GM12878 (cell line): ENCODE measurements at regions not wholly inside any gene's neighbourhood (a gene's known extent, or its start where the extent isn't known, plus 50 kb on each side); places are given as distances from the start of the nearest gene placed in this dataset.

Experiments used
- ATAC-seq: fragments of 200-7000 bp; cut with Tn5 transposase; 3 replicates; pipeline ENCODE4 v1.9.1; 2020; ENCODE audit warnings: mild to moderate bottlenecking, moderate library complexity
- BruUV-seq: library from RNA; stranded (reverse); fragments of 400-500 nt; replicated peaks from 2 replicates; lab custom pipeline; 2021; lab: Mats Ljungman, UMichigan
- CTCF ChIA-PET: fragments of 300-600 bp; sonication (Branson Sonifier 250); formaldehyde crosslinking; extraction: SDS; loops from one replicate; lab custom pipeline; 2021; ENCODE audit warnings: inconsistent platforms; lab: Yijun Ruan, JAX
- POLR2A ChIA-PET: fragments of 350-600 bp; formaldehyde crosslinking; extraction: SDS; loops from one replicate; lab custom pipeline; 2021; ENCODE audit warnings: inconsistent platforms; lab: Charles Lee
- RAD21 ChIA-PET: fragments of 300-600 bp; sonication (Branson Sonifier 250); formaldehyde crosslinking; loops from one replicate; lab custom pipeline; 2023; ENCODE audit warnings: antibody characterized with exemption; ENCODE audit not compliant: unreplicated experiment; lab: Charles Lee
- SMC1A ChIA-PET: fragments of 300-600 bp; sonication (Branson Sonifier 250); formaldehyde crosslinking; loops from one replicate; lab custom pipeline; 2023; ENCODE audit not compliant: unreplicated experiment, uncharacterized antibody; lab: Charles Lee
- DNase-seq: peaks from one replicate; pipeline ENCODE4 v3.0.0-alpha.2; 2011; ENCODE audit warnings: low read depth, low spot score
- FAIRE-seq: peaks from 3 replicates; lab custom pipeline; 2011; peaks lifted over from hg19 to GRCh38; lab: Jason Lieb, UNC
- H2AFZ ChIP-seq: 2 replicates; pipeline ENCODE4 v1.6.0; 2011; ENCODE audit warnings: low read depth, low read length, control low read depth; ENCODE audit not compliant: control insufficient read depth
- H3K27ac ChIP-seq: 2 replicates; pipeline ENCODE4 v1.5.1; 2011; ENCODE audit warnings: control low read depth; ENCODE audit not compliant: control insufficient read depth, insufficient read depth
- H3K27me3 ChIP-seq, 2 experiments: replicated peaks in 1 of 2; 2 replicates each; pipeline versions ENCODE4 v1.6.0 to v1.6.1; 2011; ENCODE audit warnings: low read length in 1 of 2; ENCODE audit not compliant: control insufficient read depth in 2 of 2, insufficient read depth in 2 of 2
- H3K36me3 ChIP-seq, 2 experiments: 2 replicates each; pipeline ENCODE4 v1.5.1; 2011; ENCODE audit warnings: low read length in 1 of 2; ENCODE audit not compliant: control insufficient read depth in 2 of 2, insufficient read depth in 2 of 2
- H3K4me1 ChIP-seq: 2 replicates; pipeline ENCODE4 v1.6.1; 2011; ENCODE audit warnings: mild to moderate bottlenecking, low read length, moderate library complexity, mixed read lengths; ENCODE audit not compliant: control insufficient read depth, insufficient read depth
- H3K4me2 ChIP-seq: 2 replicates; pipeline ENCODE4 v1.6.0; 2011; ENCODE audit warnings: control low read depth; ENCODE audit not compliant: control insufficient read depth, insufficient read depth
- H3K4me3 ChIP-seq: fragments of 200-600 bp; sonication (generic); 2 replicates; pipeline ENCODE4 v1.5.1; 2016
- H3K79me2 ChIP-seq: 2 replicates; pipeline ENCODE4 v1.6.0; 2011; ENCODE audit warnings: low read length; ENCODE audit not compliant: control insufficient read depth, insufficient read depth
- H3K9ac ChIP-seq: 2 replicates; pipeline ENCODE4 v1.8.0; 2011; ENCODE audit warnings: low read length, control low read depth, mixed read lengths; ENCODE audit not compliant: control insufficient read depth, insufficient read depth
- H3K9me3 ChIP-seq: replicated peaks from 3 replicates; pipeline ENCODE4 v1.5.1; 2011; ENCODE audit warnings: mild to moderate bottlenecking, low read length; ENCODE audit not compliant: control insufficient read depth, insufficient read depth
- H4K20me1 ChIP-seq: 2 replicates; pipeline ENCODE4 v1.6.0; 2011; ENCODE audit not compliant: control insufficient read depth, insufficient read depth
- BCL11A ChIP-seq: IDR thresholded peaks from 2 replicates; pipeline ENCODE4 v1.6.1; 2011; ENCODE audit warnings: low read depth, low read length
- POLR2AphosphoS5 ChIP-seq: IDR thresholded peaks from 2 replicates; pipeline ENCODE4 v1.6.1; 2011; ENCODE audit warnings: mild to moderate bottlenecking, low read length, inconsistent platforms
- SPI1 ChIP-seq: IDR thresholded peaks from 2 replicates; pipeline ENCODE4 v1.6.1; 2011; ENCODE audit warnings: low read depth, mild to moderate bottlenecking, low read length, moderate library complexity, borderline replicate concordance; ENCODE audit not compliant: insufficient read depth
- SREBF2 ChIP-seq: IDR thresholded peaks from 2 replicates; pipeline ENCODE4 v1.6.1; 2012; ENCODE audit warnings: mild to moderate bottlenecking, low read length
- WGBS: methylation state at CpG from one replicate; pipeline ENCODE4 v1.1.6; 2016; ENCODE audit warnings: low lambda C conversion rate; ENCODE audit not compliant: insufficient replicate concordance, insufficient coverage; ENCODE audit errors: missing lambda C conversion rate; 5-methylcytosine and 5-hydroxymethylcytosine counted together
- in situ Hi-C: fragments of 300-500 bp; cut with MboI; formaldehyde crosslinking; loops from 9 replicates; pipeline ENCODE4 v1.14.3; 2018; ENCODE audit warnings: mixed read lengths
- intact Hi-C: fragments of 100-400 bp; cut with micrococcal nuclease; formaldehyde crosslinking; loops from one replicate; pipeline ENCODE4 v1.14.2; 2022; ENCODE audit not compliant: unreplicated experiment
- TF ChIP-seq, protein P1 (sequence below): fragments of 450-650 bp; formaldehyde crosslinking; IDR thresholded peaks from 2 replicates; pipeline ENCODE4 v1.5.0; 2022; ENCODE audit warnings: mild to moderate bottlenecking, missing genetic modification characterization
- TF ChIP-seq, protein P2 (sequence below): IDR thresholded peaks from 2 replicates; pipeline ENCODE4 v1.6.1; 2011; ENCODE audit warnings: low read depth, mild to moderate bottlenecking, low read length, moderate library complexity, borderline replicate concordance; ENCODE audit errors: extremely low read depth

DNA sequence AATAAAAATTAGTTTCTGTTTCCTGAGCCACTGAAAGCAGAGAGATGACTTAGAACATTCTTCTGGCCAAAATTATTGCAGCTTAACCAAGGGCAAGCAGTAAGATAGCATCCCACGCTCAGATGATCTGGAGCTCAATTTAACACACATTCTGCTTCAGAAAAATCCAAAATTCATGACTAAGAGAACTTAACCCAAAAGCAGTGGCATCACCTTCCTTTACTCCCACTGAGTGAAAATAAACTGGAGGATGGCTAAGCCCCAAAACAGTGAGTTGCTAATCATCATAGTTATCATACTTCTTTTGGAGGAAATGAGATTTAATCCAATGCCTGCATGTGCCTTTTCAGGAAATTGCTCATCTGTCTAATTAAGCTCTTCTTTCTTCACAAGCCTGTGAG, 195.4 kb downstream of the DUSP6 start:
- H3K27ac ChIP-seq: no peak overlapping the region
- H2AFZ ChIP-seq: no peak overlapping the region
- TF ChIP-seq, protein P1, sequence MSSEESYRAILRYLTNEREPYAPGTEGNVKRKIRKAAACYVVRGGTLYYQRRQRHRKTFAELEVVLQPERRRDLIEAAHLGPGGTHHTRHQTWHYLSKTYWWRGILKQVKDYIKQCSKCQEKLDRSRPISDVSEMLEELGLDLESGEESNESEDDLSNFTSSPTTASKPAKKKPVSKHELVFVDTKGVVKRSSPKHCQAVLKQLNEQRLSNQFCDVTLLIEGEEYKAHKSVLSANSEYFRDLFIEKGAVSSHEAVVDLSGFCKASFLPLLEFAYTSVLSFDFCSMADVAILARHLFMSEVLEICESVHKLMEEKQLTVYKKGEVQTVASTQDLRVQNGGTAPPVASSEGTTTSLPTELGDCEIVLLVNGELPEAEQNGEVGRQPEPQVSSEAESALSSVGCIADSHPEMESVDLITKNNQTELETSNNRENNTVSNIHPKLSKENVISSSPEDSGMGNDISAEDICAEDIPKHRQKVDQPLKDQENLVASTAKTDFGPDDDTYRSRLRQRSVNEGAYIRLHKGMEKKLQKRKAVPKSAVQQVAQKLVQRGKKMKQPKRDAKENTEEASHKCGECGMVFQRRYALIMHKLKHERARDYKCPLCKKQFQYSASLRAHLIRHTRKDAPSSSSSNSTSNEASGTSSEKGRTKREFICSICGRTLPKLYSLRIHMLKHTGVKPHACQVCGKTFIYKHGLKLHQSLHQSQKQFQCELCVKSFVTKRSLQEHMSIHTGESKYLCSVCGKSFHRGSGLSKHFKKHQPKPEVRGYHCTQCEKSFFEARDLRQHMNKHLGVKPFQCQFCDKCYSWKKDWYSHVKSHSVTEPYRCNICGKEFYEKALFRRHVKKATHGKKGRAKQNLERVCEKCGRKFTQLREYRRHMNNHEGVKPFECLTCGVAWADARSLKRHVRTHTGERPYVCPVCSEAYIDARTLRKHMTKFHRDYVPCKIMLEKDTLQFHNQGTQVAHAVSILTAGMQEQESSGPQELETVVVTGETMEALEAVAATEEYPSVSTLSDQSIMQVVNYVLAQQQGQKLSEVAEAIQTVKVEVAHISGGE (CRISPR knock-in tag): no peak
- no peak for TF ChIP-seq SPI1
- no peak for TF ChIP-seq SREBF2
- no peak for TF ChIP-seq BCL11A
- TF ChIP-seq, protein P2, sequence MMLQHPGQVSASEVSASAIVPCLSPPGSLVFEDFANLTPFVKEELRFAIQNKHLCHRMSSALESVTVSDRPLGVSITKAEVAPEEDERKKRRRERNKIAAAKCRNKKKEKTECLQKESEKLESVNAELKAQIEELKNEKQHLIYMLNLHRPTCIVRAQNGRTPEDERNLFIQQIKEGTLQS: no peak
- TF ChIP-seq POLR2AphosphoS5: no peak
- DNase-seq: no peak
- H3K4me3 ChIP-seq: no peak overlapping the region
- no peak overlapping the region for H3K9ac ChIP-seq
- ChIA-PET CTCF (interaction anchor here (0.6 to 2.0 kb wide), 3 partner anchors 9 to 582 kb away, joined by 3 to 7 read pairs (median 3); no protein-coding TSS in a partner anchor), POLR2A (no interaction called here), SMC1A (interaction anchor here (0.7 to 1.4 kb wide), 5 partner anchors 9 to 104 kb away, joined by 3 to 5 read pairs (median 3); no protein-coding TSS in a partner anchor), RAD21 (no interaction called here)
- no TSS peak for BruUV-seq
- no peak overlapping the region for H3K4me2 ChIP-seq
- ATAC-seq: no peak
- no peaks in the 10 kb centered on the region for H3K9me3 ChIP-seq
- WGBS: 0% methylated on average over 1 of the region's 1 CpG
- H4K20me1 ChIP-seq: no peaks in the 10 kb centered on the region
- intact Hi-C loops (no loop called here), in situ Hi-C loops (no loop called here)
- H3K36me3 ChIP-seq: no peaks in the 10 kb centered on the region
- FAIRE-seq: no peak
- no peaks in the 10 kb centered on the region for H3K4me1 ChIP-seq
- H3K27me3 ChIP-seq: no peaks in the 10 kb centered on the region
- no peaks in the 10 kb centered on the region for H3K79me2 ChIP-seq
